HepG2 (cell line): ENCODE measurements at regions not wholly inside any gene's neighbourhood (a gene's known extent, or its start where the extent isn't known, plus 50 kb on each side); places are given as distances from the start of the nearest gene placed in this dataset.

Experiments
- ATAC-seq: fragments of 200-7000 bp; cut with Tn5 transposase; 3 replicates; pipeline ENCODE4 v1.9.1; 2020; ENCODE audit warnings: mild to moderate bottlenecking, moderate library complexity
- BruUV-seq: library from RNA; stranded (reverse); fragments of 400-500 nt; replicated peaks from 2 replicates; lab custom pipeline; 2021; lab: Mats Ljungman, UMichigan
- CTCF ChIA-PET: fragments of 300-600 bp; formaldehyde crosslinking; extraction: SDS; loops from one replicate; lab custom pipeline; 2021; ENCODE audit warnings: low total read pairs, inconsistent platforms, low intra/inter-chr PET ratio; lab: Yijun Ruan, JAX
- POLR2A ChIA-PET: fragments of 350-600 bp; sonication (Branson Sonifier 250); formaldehyde crosslinking; loops from one replicate; lab custom pipeline; 2020; ENCODE audit warnings: antibody characterized with exemption, inconsistent platforms; lab: Yijun Ruan, JAX
- DNase-seq: peaks from one replicate; pipeline ENCODE4 v3.0.0-alpha.2; 2015; ENCODE audit warnings: low spot score
- FAIRE-seq: peaks from 3 replicates; lab custom pipeline; 2011; peaks lifted over from hg19 to GRCh38; lab: Jason Lieb, UNC
- H2AFZ ChIP-seq: one replicate; pipeline ENCODE4 v1.6.1; 2011; ENCODE audit warnings: low read length, inconsistent platforms
- H3K27ac ChIP-seq: fragments of 300-600 bp; 3 replicates; pipeline ENCODE4 v1.8.0; 2011; ENCODE audit warnings: mixed run types, mild to moderate bottlenecking, mixed read lengths, low read length, inconsistent platforms; ENCODE audit not compliant: insufficient read depth; ENCODE audit errors: extremely low read length
- H3K27me3 ChIP-seq, 2 experiments: fragments of 200-600 bp in 1 of 2; 2 replicates in 1 of 2; 3 replicates in 1 of 2; pipeline versions ENCODE4 v1.6.0 to v1.8.0; 2011; ENCODE audit warnings: low read length in 2 of 2, mild to moderate bottlenecking in 2 of 2, moderate library complexity in 2 of 2, inconsistent platforms in 1 of 2; ENCODE audit not compliant: insufficient read depth in 2 of 2, control insufficient read depth in 1 of 2
- H3K36me3 ChIP-seq, 2 experiments: fragments of 200-600 bp in 1 of 2; replicated peaks in 1 of 2; 2 replicates in 1 of 2; 3 replicates in 1 of 2; pipeline versions ENCODE4 v1.5.1 to v1.8.0; 2011; ENCODE audit warnings: low read length in 2 of 2, inconsistent platforms in 1 of 2; ENCODE audit not compliant: insufficient read depth in 2 of 2, control insufficient read depth in 1 of 2
- H3K4me1 ChIP-seq: 2 replicates; pipeline ENCODE4 v1.5.1; 2012; ENCODE audit warnings: low read length, inconsistent platforms; ENCODE audit not compliant: insufficient read depth
- H3K4me2 ChIP-seq: 2 replicates; pipeline ENCODE4 v1.6.0; 2011; ENCODE audit warnings: low read depth, low read length, inconsistent platforms
- H3K4me3 ChIP-seq, 3 experiments: fragments of 200-600 bp in 1 of 3; sonication (generic), shearing (Covaris generic) in 1 of 3; replicated peaks in 1 of 3; 2 replicates each; pipeline ENCODE4 v1.5.1; 2011 to 2016; ENCODE audit warnings: low read length in 3 of 3, inconsistent platforms in 2 of 3, low read depth in 2 of 3, mild to moderate bottlenecking in 2 of 3, control low read depth in 1 of 3, mixed read lengths in 1 of 3; ENCODE audit not compliant: insufficient read depth in 1 of 3
- H3K79me2 ChIP-seq: one replicate; pipeline ENCODE4 v1.6.1; 2011; ENCODE audit warnings: low read length, inconsistent platforms; ENCODE audit not compliant: insufficient read depth
- H3K9ac ChIP-seq: 2 replicates; pipeline ENCODE4 v1.6.0; 2011; ENCODE audit warnings: mild to moderate bottlenecking, low read depth, low read length, inconsistent platforms; ENCODE audit not compliant: insufficient read depth
- H3K9me3 ChIP-seq: 2 replicates; pipeline ENCODE4 v1.5.1; 2012; ENCODE audit warnings: mild to moderate bottlenecking, low read length
- H4K20me1 ChIP-seq: 2 replicates; pipeline ENCODE4 v1.6.0; 2011; ENCODE audit warnings: inconsistent platforms, mild to moderate bottlenecking, low read length, moderate library complexity; ENCODE audit not compliant: insufficient read depth
- CC2D1A ChIP-seq: sonication (generic); formaldehyde crosslinking; IDR thresholded peaks from 2 replicates; pipeline ENCODE4 v1.8.1; 2023; ENCODE audit warnings: mild to moderate bottlenecking, missing genetic modification reagents
- CHD2 ChIP-seq: IDR thresholded peaks from 2 replicates; pipeline ENCODE4 v1.6.1; 2011; ENCODE audit warnings: low read depth, low read length, improper control_type of control experiment
- ELF1 ChIP-seq: sonication (generic); formaldehyde crosslinking; IDR thresholded peaks from 2 replicates; pipeline ENCODE4 v1.4.0; 2020; ENCODE audit warnings: missing genetic modification reagents
- MAZ ChIP-seq, 2 experiments: sonication (generic) in 1 of 2; formaldehyde crosslinking in 1 of 2; IDR thresholded peaks; 2 replicates each; pipeline versions ENCODE4 v1.5.0 to v1.6.1; 2012 to 2020; ENCODE audit warnings: low read depth in 2 of 2, mild to moderate bottlenecking in 2 of 2, borderline replicate concordance in 1 of 2, improper control_type of control experiment in 1 of 2, low read length in 1 of 2, missing genetic modification reagents in 1 of 2, moderate library complexity in 1 of 2
- NFYC ChIP-seq: IDR thresholded peaks from 2 replicates; pipeline ENCODE4 v1.6.1; 2016; ENCODE audit warnings: missing genetic modification reagents, missing compliant biosample characterization
- SALL2 ChIP-seq: sonication (generic); formaldehyde crosslinking; IDR thresholded peaks from 2 replicates; pipeline ENCODE4 v1.8.1; 2023; ENCODE audit warnings: mild to moderate bottlenecking, missing genetic modification reagents, inconsistent platforms
- SATB2 ChIP-seq: sonication (generic); formaldehyde crosslinking; IDR thresholded peaks from 2 replicates; pipeline ENCODE4 v1.5.0; 2020; ENCODE audit warnings: missing genetic modification reagents
- SOX13 ChIP-seq, 3 experiments: fragments of 450-650 bp in 1 of 3; sonication (generic) in 1 of 3; formaldehyde crosslinking in 1 of 3; IDR thresholded peaks in 2 of 3; conservative IDR thresholded peaks in 1 of 3; 2 replicates each; pipeline versions ENCODE4 v1.5.0 to v1.6.1; 2016 to 2020; ENCODE audit warnings: antibody characterized with exemption in 1 of 3, mild to moderate bottlenecking in 1 of 3, missing compliant biosample characterization in 1 of 3, missing genetic modification reagents in 1 of 3, moderate library complexity in 1 of 3
- SRSF1 ChIP-seq: fragments of 200-400 bp; formaldehyde crosslinking; optimal IDR thresholded peaks from 2 replicates; pipeline ENCODE3; 2017; ENCODE audit warnings: mild to moderate bottlenecking, low read depth, low read length, moderate library complexity
- SUZ12 ChIP-seq: fragments of 150-350 bp; IDR thresholded peaks from 2 replicates; pipeline ENCODE4 v1.6.1; 2014; ENCODE audit warnings: low read depth, low read length
- TAF1 ChIP-seq: sonication (generic); formaldehyde crosslinking; IDR thresholded peaks from 2 replicates; pipeline ENCODE4 v1.4.0; 2020; ENCODE audit warnings: missing genetic modification reagents
- XBP1 ChIP-seq: sonication (generic); formaldehyde crosslinking; IDR thresholded peaks from 2 replicates; pipeline ENCODE4 v1.5.0; 2020; ENCODE audit warnings: missing genetic modification reagents
- ZBTB42 ChIP-seq: sonication (generic); formaldehyde crosslinking; IDR thresholded peaks from 2 replicates; pipeline ENCODE4 v1.5.0; 2020; ENCODE audit warnings: mild to moderate bottlenecking, missing genetic modification reagents
- ZNF24 ChIP-seq: fragments of 450-650 bp; IDR thresholded peaks from 2 replicates; pipeline ENCODE4 v1.6.1; 2017; ENCODE audit warnings: antibody characterized with exemption, mild to moderate bottlenecking
- ZNF253 ChIP-seq: sonication (generic); formaldehyde crosslinking; IDR thresholded peaks from 2 replicates; pipeline ENCODE4 v1.8.0; 2022; ENCODE audit warnings: mild to moderate bottlenecking, missing genetic modification reagents, borderline replicate concordance
- ZNF557 ChIP-seq: sonication (generic); formaldehyde crosslinking; IDR thresholded peaks from 2 replicates; pipeline ENCODE4 v1.4.0; 2020; ENCODE audit warnings: missing genetic modification reagents
- ZSCAN12 ChIP-seq: sonication (generic); formaldehyde crosslinking; IDR thresholded peaks from 2 replicates; pipeline ENCODE4 v1.9.0; 2021; ENCODE audit warnings: mild to moderate bottlenecking, missing genetic modification reagents
- ZZZ3 ChIP-seq: sonication (generic); formaldehyde crosslinking; IDR thresholded peaks from 2 replicates; pipeline ENCODE4 v1.4.0; 2020; ENCODE audit warnings: missing genetic modification reagents, mild to moderate bottlenecking, borderline replicate concordance
- WGBS: methylation state at CpG from one replicate; pipeline ENCODE4 v1.1.6; 2017; ENCODE audit warnings: low lambda C conversion rate; 5-methylcytosine and 5-hydroxymethylcytosine counted together
- in situ Hi-C: cut with HindIII; loops from 2 replicates; pipeline ENCODE4 v1.10.0; 2017; ENCODE audit warnings: low pct_unique_long_range_greater_than_20kb; ENCODE audit not compliant: extremely low pct_ligation_motif_present
- intact Hi-C: fragments of 100-400 bp; cut with micrococcal nuclease; formaldehyde crosslinking; loops from one replicate; pipeline ENCODE4 v1.10.0; 2022; ENCODE audit not compliant: unreplicated experiment

GRCh38 chr11:87739766-87740165, 435.5 kb downstream of the RAB38 start (continued):
- TF ChIP-seq ZSCAN12 (no peak), SOX13 (IDR thresholded peaks at IDR 0.05) (no peak), SOX13 (CRISPR knock-in tag; conservative IDR thresholded peaks at IDR 0.05 in 1 of 2, IDR thresholded peaks at IDR 0.05 in 1 of 2) (no peak), SRSF1 (no peak), XBP1 (CRISPR knock-in tag) (no peak), SUZ12 (no peak)
- TF ChIP-seq, all 625 proteins: peak for 0

- no peak for FAIRE-seq
- Histone ChIP-seq H3K4me3 (no peak overlapping the region), H3K9me3 (no peaks in the 10 kb centered on the region), H3K27me3 (no peaks in the 10 kb centered on the region), H3K27ac (no peak overlapping the region), H3K36me3 (no peaks in the 10 kb centered on the region), H3K9ac (no peak overlapping the region), H3K4me2 (no peak overlapping the region), H3K79me2 (no peaks in the 10 kb centered on the region), H3K4me1 (no peaks in the 10 kb centered on the region; the same call in 1 of the 2 replicates), H2AFZ (no peak overlapping the region), H4K20me1 (no peaks in the 10 kb centered on the region)
- ChIA-PET CTCF (no interaction called here), POLR2A (no interaction called here)
- in situ Hi-C loops (no loop called here), intact Hi-C loops (no loop called here)
- WGBS: 0% methylated on average over 2 of the region's 2 CpGs
- TF ChIP-seq SOX13 (IDR thresholded peaks at IDR 0.05) (no peak), SOX13 (CRISPR knock-in tag; conservative IDR thresholded peaks at IDR 0.05 in 1 of 2, IDR thresholded peaks at IDR 0.05 in 1 of 2) (no peak), ZNF24 (no peak), ZZZ3 (CRISPR knock-in tag) (no peak), CC2D1A (CRISPR knock-in tag) (no peak), CHD2 (no peak), ELF1 (CRISPR knock-in tag) (no peak), TAF1 (no peak), ZNF557 (CRISPR knock-in tag) (no peak), SATB2 (no peak), ZBTB42 (CRISPR knock-in tag) (no peak), NFYC (CRISPR knock-in tag) (no peak), ZNF253 (CRISPR knock-in tag) (no peak), MAZ (IDR thresholded peaks at IDR 0.05; ENCODE audit: borderline replicate concordance, low read depth, low read length) (no peak), MAZ (CRISPR knock-in tag; IDR thresholded peaks at IDR 0.05; ENCODE audit: low read depth) (no peak), SALL2 (CRISPR knock-in tag) (no peak)
- BruUV-seq: no TSS peak
- no peak for ATAC-seq
- no peak for DNase-seq
Observed at GRCh38 chr11:87739261-87739660, 436.0 kb downstream of the RAB38 start.
